A673 (cell line): ENCODE measurements at regions not wholly inside any gene's neighbourhood (a gene's known extent, or its start where the extent isn't known, plus 50 kb on each side); places are given as distances from the start of the nearest gene placed in this dataset.

ENCODE experiments used
- CTCF ChIP-seq: fragments of 300-800, 200-600 bp; sonication (generic); conservative IDR thresholded peaks from 2 replicates; pipeline ENCODE4 v1.5.1; 2017; ENCODE audit warnings: low read depth, mild to moderate bottlenecking, antibody characterized with exemption, low read length, moderate library complexity, mixed read lengths
- EZH2 ChIP-seq: fragments of 200-600 bp; sonication (generic); IDR thresholded peaks from 2 replicates; pipeline ENCODE4 v1.6.1; 2017; ENCODE audit warnings: borderline replicate concordance, low read depth, mild to moderate bottlenecking, mixed read lengths, antibody characterized with exemption, low read length; ENCODE audit not compliant: poor library complexity, severe bottlenecking

GRCh38 chr16:13325396-13325795 is 424.0 kb downstream of the SHISA9 start:
- TF ChIP-seq CTCF, result no peak
- TF ChIP-seq EZH2, result no peak
